RKO (cell line): ENCODE measurements at regions not wholly inside any gene's neighbourhood (a gene's known extent, or its start where the extent isn't known, plus 50 kb on each side); places are given as distances from the start of the nearest gene placed in this dataset.
A peak's percentile ranks its signal among the peaks of the same experiment; 100 is the strongest.

Source experiments
- DNase-seq: peaks from one replicate; pipeline ENCODE4 v3.0.0-alpha.2; 2016; ENCODE audit warnings: low spot score

GRCh38 chr1:38541223-38541622, 318.3 kb downstream of the RRAGC start:
- DNase-seq: no peak

- DNase-seq: no peak
Observed at GRCh38 chr1:38539931-38540330, 319.6 kb downstream of the RRAGC start.

DNA sequence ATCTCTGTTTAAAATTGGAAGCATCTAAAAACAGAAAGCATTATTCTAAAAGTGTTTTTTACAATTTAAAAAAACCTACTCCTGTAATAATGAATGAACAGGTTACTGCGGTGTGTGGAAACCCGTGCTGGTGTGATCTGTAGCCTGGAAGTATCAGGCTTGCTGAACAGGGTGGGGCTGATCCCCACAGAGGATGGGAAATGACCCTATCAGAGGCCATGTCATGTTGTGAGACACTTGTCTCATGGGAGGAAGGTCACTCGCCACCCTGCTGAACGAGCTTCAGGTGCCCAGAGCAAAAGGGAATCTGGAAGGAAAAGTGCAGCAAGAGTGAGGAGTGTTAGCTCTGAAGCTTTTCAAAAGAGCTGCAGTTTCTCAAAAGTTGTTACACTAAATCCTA, 320.7 kb downstream of the RRAGC start:
- DNase-seq: no peak

GRCh38 chr1:38536089-38536488, 323.5 kb downstream of the RRAGC start:
- DNase-seq: no peak

GRCh38 chr1:38534473-38534823, 325.1 kb downstream of the RRAGC start:
- DNase-seq: no peak

GRCh38 chr1:38533772-38534472, 325.6 kb downstream of the RRAGC start:
- DNase-seq: peak; percentile 31

DNA sequence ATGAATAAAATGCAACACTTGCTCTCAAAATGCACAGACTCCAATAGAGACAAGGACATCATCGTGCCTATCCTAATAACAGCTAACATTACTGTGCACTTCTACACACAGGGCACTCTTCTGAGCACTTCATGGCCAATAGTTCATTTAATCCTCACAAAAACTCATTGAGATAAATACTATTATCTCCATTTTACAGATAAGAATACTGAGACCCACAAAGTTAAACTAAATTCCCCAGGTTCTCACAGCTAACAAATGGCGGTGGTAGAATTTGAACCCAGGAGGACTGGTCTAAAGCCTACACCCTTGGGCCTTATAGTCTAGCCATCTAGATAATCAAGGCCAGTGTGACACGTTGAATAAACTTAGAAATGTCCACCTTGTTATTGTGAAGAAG, 328.6 kb downstream of the RRAGC start:
- DNase-seq: no peak

DNA sequence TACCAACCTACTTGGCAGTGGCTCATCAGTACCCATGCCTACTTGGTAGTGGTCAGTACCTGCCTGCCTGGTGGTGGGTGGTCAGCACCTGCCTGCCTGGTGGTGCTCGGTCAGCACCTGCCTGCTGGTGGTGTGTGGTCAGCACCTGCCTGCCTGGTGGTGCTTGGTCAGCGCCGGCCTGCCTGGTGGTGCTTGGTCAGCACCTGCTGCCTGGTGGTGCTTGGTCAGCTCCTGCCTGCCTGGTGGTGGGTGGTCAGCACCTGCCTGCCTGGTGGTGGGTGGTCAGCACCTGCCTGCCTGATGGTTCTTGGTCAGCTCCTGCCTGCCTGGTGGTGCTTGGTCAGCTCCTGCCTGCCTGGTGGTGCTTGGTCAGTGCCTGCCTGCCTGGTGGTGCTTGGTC, 329.6 kb downstream of the RRAGC start:
- DNase-seq: no peak

GRCh38 chr1:38529391-38529790, 330.2 kb downstream of the RRAGC start:
- DNase-seq: peak; percentile 1

GRCh38 chr1:38528623-38529022, 330.9 kb downstream of the RRAGC start:
- DNase-seq: no peak

GRCh38 chr1:38527373-38527966, 332.1 kb downstream of the RRAGC start:
- DNase-seq: peak; percentile 70

DNA sequence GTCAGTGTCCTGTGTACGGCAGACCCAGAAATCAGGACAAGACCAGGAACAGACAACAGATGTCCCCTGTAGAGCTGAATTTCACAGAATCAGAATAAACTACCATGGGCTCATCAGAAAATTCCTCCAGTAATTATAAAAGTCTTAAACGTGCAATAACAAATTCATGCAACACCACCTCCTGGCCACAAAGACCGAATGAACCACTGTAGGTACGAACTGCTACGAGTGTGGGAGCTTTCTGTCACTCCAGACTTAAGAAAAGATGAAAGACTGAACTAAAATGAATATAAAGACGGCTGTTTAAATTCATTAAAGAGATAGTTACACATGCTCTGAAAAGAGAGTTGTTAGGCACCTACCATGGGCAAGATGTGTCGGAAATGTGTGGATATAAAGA, 333.5 kb downstream of the RRAGC start:
- DNase-seq: no peak

GRCh38 chr1:38525343-38526043, 334.1 kb downstream of the RRAGC start:
- DNase-seq: no peak

GRCh38 chr1:38524025-38524641, 335.4 kb downstream of the RRAGC start:
- DNase-seq: no peak

DNA sequence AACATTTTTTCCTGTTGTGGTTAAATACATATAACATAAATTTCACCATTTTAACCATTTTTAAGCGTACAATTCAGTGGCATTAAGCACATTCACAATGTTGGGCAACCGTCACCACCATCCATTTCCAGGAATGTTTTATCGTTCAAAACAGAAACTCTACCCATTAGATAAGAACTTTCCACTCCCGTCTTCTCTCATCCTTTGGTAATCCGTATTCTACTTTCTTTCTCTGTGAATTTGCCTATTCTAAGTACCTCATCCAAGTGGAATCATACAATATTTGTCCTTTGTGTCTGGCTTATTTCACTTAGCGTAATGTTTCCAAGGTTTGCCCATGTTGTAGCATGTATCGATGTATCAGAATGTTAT, 336.0 kb downstream of the RRAGC start:
- DNase-seq: no peak

DNA sequence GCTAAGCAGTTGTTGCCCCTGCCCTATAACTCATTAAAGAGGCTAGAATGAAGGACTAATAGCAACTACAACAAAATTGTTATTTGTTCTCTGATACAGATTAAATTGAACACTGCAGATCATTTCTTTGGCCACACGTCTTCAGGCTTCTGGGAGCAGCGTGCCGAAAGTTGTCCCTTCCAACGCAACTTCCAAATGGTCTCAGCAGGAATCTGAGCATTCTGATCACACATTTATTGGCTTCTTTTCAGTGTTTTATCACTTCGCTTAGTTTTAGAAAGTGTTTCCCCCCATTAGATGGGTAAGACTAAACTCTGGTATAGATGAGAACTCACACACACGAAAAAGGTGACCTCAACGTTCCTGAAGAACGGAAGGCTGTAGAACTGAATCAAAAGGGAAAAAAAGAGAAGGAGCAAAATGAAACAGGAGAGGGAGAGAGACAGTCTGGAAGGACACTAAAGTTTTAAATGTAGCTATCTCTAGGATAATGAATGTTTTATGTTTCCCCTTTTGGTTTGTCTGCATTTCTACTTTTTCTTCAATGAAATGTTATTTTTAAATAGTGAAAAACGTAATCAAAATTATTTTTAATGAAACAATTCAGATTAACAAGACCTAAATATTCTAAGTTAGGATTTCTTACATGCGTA, 336.5 kb downstream of the RRAGC start:
- no peak for DNase-seq

DNA sequence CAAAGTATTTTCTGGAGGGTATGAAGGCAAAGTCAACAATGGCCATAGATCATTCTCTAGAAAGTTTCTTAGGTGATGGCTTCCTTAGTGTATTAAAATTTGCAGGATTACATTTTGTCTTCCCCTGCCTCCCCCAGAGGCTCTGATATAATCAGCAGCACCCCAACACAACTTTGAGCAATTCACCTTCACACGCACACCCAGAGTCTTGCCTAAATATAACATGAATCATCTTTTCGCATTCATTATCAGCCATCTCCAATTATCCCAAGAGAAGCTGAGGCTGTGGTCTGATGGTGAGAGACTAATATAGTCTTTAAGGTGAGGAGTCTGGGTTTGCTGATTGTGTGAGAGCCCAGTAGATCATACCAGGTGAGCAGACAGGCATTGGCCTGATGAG, 343.0 kb downstream of the RRAGC start:
- no peak for DNase-seq

DNA sequence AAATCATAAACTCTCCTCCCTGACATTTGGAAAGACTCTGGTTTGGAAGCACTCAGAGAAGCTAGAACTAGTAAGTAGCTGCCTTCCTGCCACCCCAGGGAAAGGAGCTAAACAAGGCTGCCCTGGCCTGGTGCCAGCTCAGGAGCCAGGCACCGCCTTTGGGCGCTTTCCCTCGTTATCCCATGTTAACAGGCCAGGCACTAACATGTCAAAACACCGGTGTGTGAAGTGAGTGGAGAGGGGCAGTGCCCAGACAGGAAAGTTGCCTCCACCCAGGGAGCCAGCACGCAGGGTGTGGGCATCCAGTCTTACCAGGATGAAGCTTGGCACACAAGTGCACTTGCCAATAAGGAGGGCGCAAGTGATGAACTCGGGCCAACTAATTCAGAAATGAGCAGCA, 346.8 kb downstream of the RRAGC start:
- DNase-seq: no peak

GRCh38 chr1:38512024-38512767, 347.4 kb downstream of the RRAGC start:
- no peak for DNase-seq

- no peak for DNase-seq
Observed at GRCh38 chr1:38508232-38508631, 351.3 kb downstream of the RRAGC start.

DNA sequence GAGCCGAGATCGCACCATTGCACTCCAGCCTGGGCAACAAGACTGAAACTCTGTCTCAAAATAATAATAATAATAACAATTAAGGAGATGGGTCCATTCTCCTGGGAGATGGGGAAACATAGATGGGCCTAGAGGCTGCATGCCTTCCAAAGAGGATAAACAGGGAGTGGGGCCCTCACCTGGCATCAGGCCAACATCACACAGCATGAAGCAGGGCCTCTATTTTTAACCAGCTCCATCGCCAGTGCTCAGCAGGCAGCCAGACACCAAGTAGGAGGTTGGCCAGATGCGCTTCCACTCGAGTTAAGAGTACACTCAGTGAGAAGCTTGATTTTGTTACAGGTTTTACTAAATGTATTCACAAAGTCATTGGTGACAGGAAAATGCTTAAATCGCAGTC, 352.0 kb downstream of the RRAGC start:
- DNase-seq: no peak

DNA sequence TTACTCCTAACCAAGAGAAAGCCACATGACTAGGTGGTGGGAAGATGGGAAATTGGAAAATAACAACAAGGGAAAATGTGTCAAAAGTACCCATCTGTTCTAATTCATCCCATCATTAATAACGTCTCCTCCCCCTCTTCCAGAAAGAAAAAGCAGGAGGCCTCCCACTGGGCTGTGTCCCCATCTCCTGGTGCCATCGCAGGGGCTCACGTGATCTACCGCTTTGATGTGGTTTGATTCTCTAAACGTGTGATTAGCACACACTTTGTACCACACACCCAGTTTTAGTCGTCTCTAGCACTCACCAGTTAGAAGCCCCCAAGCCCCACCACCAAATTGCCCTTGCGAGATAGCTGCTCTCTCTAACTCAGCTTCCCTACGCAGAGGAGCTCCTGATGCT, 353.6 kb downstream of the RRAGC start:
- DNase-seq: no peak
